GM19467 (cell line): ENCODE measurements at regions not wholly inside any gene's neighbourhood (a gene's known extent, or its start where the extent isn't known, plus 50 kb on each side); places are given as distances from the start of the nearest gene placed in this dataset.
"Not testable (repeated sequence)": the region's sequence is repeated elsewhere in the genome, so short reads cannot be mapped to it uniquely, and the experiment has no call there.

Source experiments
- ATAC-seq: cut with Tn5 transposase; IDR thresholded peaks from one replicate; pipeline ENCODE4 v1.9.1; 2021; ENCODE audit warnings: mild to moderate bottlenecking, moderate library complexity; ENCODE audit not compliant: unreplicated experiment

- no peak for ATAC-seq
These were observed 72.3 kb upstream of the SNTG2 start for GRCh38 chr2:878245-878930.

GRCh38 chr2:877747-878146, 72.9 kb upstream of the SNTG2 start:
- ATAC-seq = no peak

GRCh38 chr2:875687-876615, 74.7 kb upstream of the SNTG2 start:
- ATAC-seq = no peak

- no peak for ATAC-seq
These were observed 76.7 kb upstream of the SNTG2 start for GRCh38 chr2:873651-874580.

- ATAC-seq = no peak
These were observed 77.6 kb upstream of the SNTG2 start for GRCh38 chr2:873027-873426.

- no peak for ATAC-seq
These were observed 78.5 kb upstream of the SNTG2 start for GRCh38 chr2:871926-872680.

GRCh38 chr2:871175-871727, 79.4 kb upstream of the SNTG2 start:
- ATAC-seq = no peak

GRCh38 chr2:870426-870825, 80.2 kb upstream of the SNTG2 start:
- ATAC-seq = no peak

GRCh38 chr2:869894-870293, 80.8 kb upstream of the SNTG2 start:
- no peak for ATAC-seq

- ATAC-seq = no peak
These were observed 81.2 kb upstream of the SNTG2 start for GRCh38 chr2:869357-869871.

GRCh38 chr2:868857-869256, 81.8 kb upstream of the SNTG2 start:
- not testable (repeated sequence) for ATAC-seq

- no peak for ATAC-seq
These were observed 83.4 kb upstream of the SNTG2 start for GRCh38 chr2:867296-867695.

GRCh38 chr2:866887-867286, 83.8 kb upstream of the SNTG2 start:
- no peak for ATAC-seq

- ATAC-seq = no peak
These were observed 84.5 kb upstream of the SNTG2 start for GRCh38 chr2:866009-866680.

GRCh38 chr2:864501-865106, 86.0 kb upstream of the SNTG2 start:
- ATAC-seq = no peak

GRCh38 chr2:863732-864450, 86.8 kb upstream of the SNTG2 start:
- ATAC-seq = no peak

GRCh38 chr2:862731-863466, 87.8 kb upstream of the SNTG2 start:
- no peak for ATAC-seq

GRCh38 chr2:862355-862687, 88.3 kb upstream of the SNTG2 start:
- ATAC-seq = no peak
